ENCODE measurements at regions not wholly inside any gene's neighbourhood (a gene's known extent, or its start where the extent isn't known, plus 50 kb on each side); places are given as distances from the start of the nearest gene placed in this dataset.
A peak's percentile ranks its signal among the peaks of the same experiment; 100 is the strongest.

DNA sequence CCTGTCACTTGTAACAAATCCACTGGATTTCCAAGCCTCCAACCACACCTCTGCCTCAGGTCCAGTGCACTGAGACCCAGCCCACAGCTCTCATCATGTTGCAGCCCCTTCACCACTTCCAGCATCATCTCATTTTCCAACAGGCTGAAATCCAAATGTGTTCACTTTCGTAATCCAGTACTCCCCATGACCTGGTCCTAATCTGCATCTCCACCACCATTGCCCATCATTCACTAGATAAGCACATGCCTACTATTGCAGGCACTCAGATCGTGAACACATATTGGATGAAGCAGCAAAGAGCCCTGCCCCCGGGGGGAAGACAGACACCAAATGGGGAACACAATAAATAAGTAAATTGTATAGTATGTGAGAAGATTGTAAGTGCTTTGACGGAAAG is 76.1 kb upstream of the INSIG1 start:
- H3K4me1 ChIP-seq: peaks cover 0 to 12% (median 0%) of the 10 kb centered on the region in 4 donors
- no peak overlapping the region for H3K4me3 ChIP-seq
- DNase-seq: peak in 1 of 3 donors; percentile 13
- H3K9me3 ChIP-seq: no peaks in the 10 kb centered on the region
- no peak for TF ChIP-seq POLR2A (IDR thresholded peaks at IDR 0.05)
- TF ChIP-seq, protein P1, sequence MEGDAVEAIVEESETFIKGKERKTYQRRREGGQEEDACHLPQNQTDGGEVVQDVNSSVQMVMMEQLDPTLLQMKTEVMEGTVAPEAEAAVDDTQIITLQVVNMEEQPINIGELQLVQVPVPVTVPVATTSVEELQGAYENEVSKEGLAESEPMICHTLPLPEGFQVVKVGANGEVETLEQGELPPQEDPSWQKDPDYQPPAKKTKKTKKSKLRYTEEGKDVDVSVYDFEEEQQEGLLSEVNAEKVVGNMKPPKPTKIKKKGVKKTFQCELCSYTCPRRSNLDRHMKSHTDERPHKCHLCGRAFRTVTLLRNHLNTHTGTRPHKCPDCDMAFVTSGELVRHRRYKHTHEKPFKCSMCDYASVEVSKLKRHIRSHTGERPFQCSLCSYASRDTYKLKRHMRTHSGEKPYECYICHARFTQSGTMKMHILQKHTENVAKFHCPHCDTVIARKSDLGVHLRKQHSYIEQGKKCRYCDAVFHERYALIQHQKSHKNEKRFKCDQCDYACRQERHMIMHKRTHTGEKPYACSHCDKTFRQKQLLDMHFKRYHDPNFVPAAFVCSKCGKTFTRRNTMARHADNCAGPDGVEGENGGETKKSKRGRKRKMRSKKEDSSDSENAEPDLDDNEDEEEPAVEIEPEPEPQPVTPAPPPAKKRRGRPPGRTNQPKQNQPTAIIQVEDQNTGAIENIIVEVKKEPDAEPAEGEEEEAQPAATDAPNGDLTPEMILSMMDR (IDR thresholded peaks at IDR 0.05): no peak
- no peaks in the 10 kb centered on the region for H3K27me3 ChIP-seq
- H3K27ac ChIP-seq: no peak overlapping the region
- H3K36me3 ChIP-seq: no peaks in the 10 kb centered on the region

DNA sequence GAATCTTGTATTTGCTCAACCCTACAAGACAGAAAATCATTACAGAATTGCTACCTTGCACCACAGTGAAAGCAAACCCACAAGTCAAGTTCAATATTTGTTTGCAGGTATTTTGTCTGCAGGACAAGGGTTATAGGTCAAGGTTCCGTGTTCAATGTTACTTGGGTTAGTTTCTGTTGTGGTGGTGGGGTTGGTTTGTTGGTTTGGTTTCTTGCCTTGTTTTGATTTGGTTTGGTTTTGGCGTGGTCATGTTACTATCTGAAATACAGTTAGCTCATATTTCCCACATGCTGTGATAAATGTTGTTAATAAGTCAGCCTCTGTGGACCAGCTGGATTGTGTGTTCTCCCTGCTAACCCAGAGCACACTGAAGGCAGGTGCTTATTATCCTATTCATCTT is 75.6 kb upstream of the INSIG1 start:
- no peak for DNase-seq
- peaks cover 0 to 12% (median 0%) of the 10 kb centered on the region in 4 donors for H3K4me1 ChIP-seq

DNA sequence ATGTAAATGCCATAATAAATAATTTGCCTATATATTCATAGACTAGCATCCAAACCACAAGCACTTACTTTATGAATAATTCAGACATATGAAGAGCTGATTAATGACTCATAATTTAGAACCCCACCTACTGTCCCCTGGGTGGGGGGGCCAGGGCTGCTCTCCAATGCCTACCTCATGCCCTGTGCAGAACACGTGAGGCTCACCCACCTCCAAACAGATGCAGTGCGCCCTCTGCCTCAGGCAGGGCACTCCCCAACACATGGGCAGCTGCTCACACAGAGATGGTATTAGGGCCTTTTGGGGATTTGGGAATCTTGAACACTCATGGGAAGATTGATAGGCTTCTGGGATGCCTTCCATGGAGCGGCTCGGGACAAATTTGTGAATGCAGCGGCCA is 75.1 kb upstream of the INSIG1 start:
- Histone ChIP-seq H3K27me3 (no peaks in the 10 kb centered on the region), H3K4me3 (no peak overlapping the region), H3K27ac (no peak overlapping the region), H3K4me1 (peaks cover 0 to 12% (median 0%) of the 10 kb centered on the region in 4 donors), H3K9me3 (no peaks in the 10 kb centered on the region), H3K36me3 (no peaks in the 10 kb centered on the region)
- TF ChIP-seq, protein P1 (IDR thresholded peaks at IDR 0.05): no peak
- TF ChIP-seq POLR2A (IDR thresholded peaks at IDR 0.05): no peak
- peak in 1 of 3 donors; percentile 14 for DNase-seq

More for the DNA sequence above, 75.6 kb upstream of the INSIG1 start:
- TF ChIP-seq, protein P1 (IDR thresholded peaks at IDR 0.05): no peak
- no peak for TF ChIP-seq POLR2A (IDR thresholded peaks at IDR 0.05)
- Histone ChIP-seq H3K4me3 (no peak overlapping the region), H3K36me3 (no peaks in the 10 kb centered on the region), H3K27me3 (no peaks in the 10 kb centered on the region), H3K9me3 (no peaks in the 10 kb centered on the region), H3K27ac (no peak overlapping the region)

DNA sequence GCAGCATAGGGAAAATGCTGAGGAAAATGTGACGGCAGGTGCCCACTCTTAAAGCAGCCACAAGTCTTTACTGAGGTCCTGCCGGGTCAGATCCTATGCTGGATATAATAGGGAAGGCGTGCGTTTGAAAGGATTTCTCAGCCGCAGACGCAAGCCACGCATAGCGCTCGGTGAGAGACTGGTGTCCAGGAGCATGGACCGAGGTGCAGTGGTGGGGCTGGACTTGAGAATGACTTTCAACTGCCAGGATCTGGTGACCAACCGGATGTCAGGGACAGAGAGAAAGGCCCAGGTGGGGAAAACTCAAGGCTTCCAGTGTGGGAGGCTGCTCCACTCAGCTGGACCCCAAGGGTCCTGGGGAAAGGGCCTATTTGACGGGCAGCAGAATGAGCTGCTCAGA is 74.7 kb upstream of the INSIG1 start:
- peak in 1 of 3 donors; percentile 11 for DNase-seq
- H3K4me3 ChIP-seq: no peak overlapping the region
- no peaks in the 10 kb centered on the region for H3K36me3 ChIP-seq
- H3K27me3 ChIP-seq: no peaks in the 10 kb centered on the region
- TF ChIP-seq POLR2A (IDR thresholded peaks at IDR 0.05): no peak
- TF ChIP-seq, protein P1 (IDR thresholded peaks at IDR 0.05): no peak
- H3K27ac ChIP-seq: no peak overlapping the region
- H3K9me3 ChIP-seq: no peaks in the 10 kb centered on the region
- H3K4me1 ChIP-seq: peaks cover 0 to 12% (median 0%) of the 10 kb centered on the region in 4 donors

DNA sequence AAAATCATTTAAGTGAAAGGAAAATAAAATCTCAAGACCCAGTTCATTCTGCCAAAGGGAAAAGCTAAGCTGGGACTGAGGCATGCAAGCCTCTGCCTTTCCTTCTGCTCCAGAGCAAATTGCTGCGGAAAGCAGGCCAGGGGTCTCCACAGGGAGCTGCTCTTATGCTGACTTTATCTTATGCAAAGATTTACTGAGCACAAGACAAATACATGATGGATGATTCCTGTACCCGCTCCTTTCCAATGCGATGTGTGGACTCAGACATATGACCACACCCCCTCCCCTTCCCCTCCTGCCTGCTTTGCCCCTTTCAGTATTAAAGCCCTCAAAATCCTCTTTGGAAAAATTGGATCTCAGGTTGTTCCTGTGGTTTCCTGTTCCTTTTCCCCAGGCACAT is 74.2 kb upstream of the INSIG1 start:
- DNase-seq: no peak
- Histone ChIP-seq H3K36me3 (no peaks in the 10 kb centered on the region), H3K4me1 (peaks cover 0 to 12% (median 0%) of the 10 kb centered on the region in 4 donors), H3K4me3 (no peak overlapping the region), H3K27ac (no peak overlapping the region), H3K27me3 (no peaks in the 10 kb centered on the region), H3K9me3 (no peaks in the 10 kb centered on the region)
- TF ChIP-seq, protein P1 (IDR thresholded peaks at IDR 0.05): no peak
- no peak for TF ChIP-seq POLR2A (IDR thresholded peaks at IDR 0.05)

All from Peyer's patch (tissue), 4 donors.